Liver (tissue), 7 donors: ENCODE measurements at regions not wholly inside any gene's neighbourhood (a gene's known extent, or its start where the extent isn't known, plus 50 kb on each side); places are given as distances from the start of the nearest gene placed in this dataset.

Source experiments
- DNase-seq: peaks from one replicate; pipeline ENCODE4 v3.0.0-alpha.2; 2017; ENCODE audit warnings: low spot score
- H3K27ac ChIP-seq, 2 donors: one replicate each; pipeline ENCODE4 v1.7.0; 2013; ENCODE audit warnings: inconsistent platforms in 2 of 2, low read length in 2 of 2, control low read depth in 1 of 2, low read depth in 1 of 2, mild to moderate bottlenecking in 1 of 2
- H3K27me3 ChIP-seq, 4 donors: one replicate each; pipeline versions ENCODE4 v1.6.1 to v1.7.0; 2013; ENCODE audit warnings: low read length in 3 of 4, inconsistent platforms in 1 of 4, mild to moderate bottlenecking in 1 of 4, moderate library complexity in 1 of 4; ENCODE audit not compliant: control insufficient read depth in 4 of 4, insufficient read depth in 4 of 4
- H3K36me3 ChIP-seq, 4 donors: one replicate each; pipeline versions ENCODE4 v1.6.1 to v1.7.0; 2013; ENCODE audit warnings: low read length in 3 of 4, mild to moderate bottlenecking in 3 of 4, low read depth in 1 of 4, moderate library complexity in 1 of 4; ENCODE audit not compliant: control insufficient read depth in 4 of 4, insufficient read depth in 3 of 4
- H3K4me1 ChIP-seq, 4 donors: one replicate each; pipeline versions ENCODE4 v1.6.1 to v1.7.0; 2013; ENCODE audit warnings: low read length in 3 of 4, mild to moderate bottlenecking in 3 of 4, moderate library complexity in 1 of 4; ENCODE audit not compliant: control insufficient read depth in 4 of 4, insufficient read depth in 4 of 4
- H3K4me3 ChIP-seq, 3 donors: one replicate each; pipeline versions ENCODE4 v1.6.1 to v1.7.0; 2013; ENCODE audit warnings: low read length in 3 of 3, control low read depth in 1 of 3, low read depth in 1 of 3, mild to moderate bottlenecking in 1 of 3
- H3K9ac ChIP-seq, 2 donors: one replicate each; pipeline ENCODE4 v1.7.0; 2013; ENCODE audit warnings: low read length in 2 of 2, mild to moderate bottlenecking in 2 of 2, moderate library complexity in 2 of 2, control low read depth in 1 of 2, low read depth in 1 of 2
- H3K9me3 ChIP-seq, 4 donors: one replicate each; pipeline versions ENCODE4 v1.6.1 to v1.7.0; 2013; ENCODE audit warnings: low read length in 3 of 4; ENCODE audit not compliant: control insufficient read depth in 4 of 4
- FOXA1 ChIP-seq: IDR thresholded peaks from 2 replicates; pipeline ENCODE4 v1.6.1; 2016; ENCODE audit warnings: antibody characterized with exemption
- FOXA2 ChIP-seq: IDR thresholded peaks from 2 replicates; pipeline ENCODE4 v1.6.1; 2016; ENCODE audit warnings: antibody characterized with exemption
- GABPA ChIP-seq, 2 donors: IDR thresholded peaks in 1 of 2; conservative IDR thresholded peaks in 1 of 2; 2 replicates each; pipeline ENCODE4 v1.6.1; 2016; ENCODE audit warnings: antibody characterized with exemption in 2 of 2, mild to moderate bottlenecking in 1 of 2, moderate library complexity in 1 of 2
- HNF4G ChIP-seq: IDR thresholded peaks from 2 replicates; pipeline ENCODE4 v1.6.1; 2016; ENCODE audit warnings: antibody characterized with exemption
- JUND ChIP-seq, 2 donors: IDR thresholded peaks; 2 replicates each; pipeline ENCODE4 v1.6.1; 2016; ENCODE audit warnings: antibody characterized with exemption in 2 of 2
- NR2F2 ChIP-seq: IDR thresholded peaks from 2 replicates; pipeline ENCODE4 v1.6.1; 2016; ENCODE audit warnings: antibody characterized with exemption
- RAD21 ChIP-seq, 2 donors: IDR thresholded peaks; 2 replicates each; pipeline ENCODE4 v1.6.1; 2016; ENCODE audit warnings: antibody characterized with exemption in 2 of 2, mild to moderate bottlenecking in 2 of 2
- SP1 ChIP-seq: IDR thresholded peaks from 2 replicates; pipeline ENCODE4 v1.6.1; 2018; ENCODE audit warnings: antibody characterized with exemption, mild to moderate bottlenecking
- TAF1 ChIP-seq: conservative IDR thresholded peaks from 2 replicates; pipeline ENCODE4 v1.6.1; 2016; ENCODE audit warnings: antibody characterized with exemption, mild to moderate bottlenecking
- YY1 ChIP-seq: IDR thresholded peaks from 2 replicates; pipeline ENCODE4 v1.6.1; 2016; ENCODE audit warnings: antibody characterized with exemption, mild to moderate bottlenecking
- WGBS: extraction: QIAGEN DNeasy Blood & Tissue Kit; methylation state at CpG from one replicate; pipeline ENCODE4 v1.1.7; 2013; 5-methylcytosine and 5-hydroxymethylcytosine counted together
- TF ChIP-seq, protein P1 (sequence below): IDR thresholded peaks from 2 replicates; pipeline ENCODE4 v1.6.1; 2016; ENCODE audit warnings: antibody characterized with exemption
- TF ChIP-seq, protein P2 (sequence below): IDR thresholded peaks from 2 replicates; pipeline ENCODE4 v1.6.1; 2016; ENCODE audit warnings: antibody characterized with exemption
- TF ChIP-seq, protein P3 (sequence below): IDR thresholded peaks from 2 replicates; pipeline ENCODE4 v1.6.1; 2016; ENCODE audit warnings: antibody characterized with exemption, mild to moderate bottlenecking
- donor health status: healthy.
- donor health status: healthy.
- donor health status: healthy.
- donor health status: healthy.

DNA sequence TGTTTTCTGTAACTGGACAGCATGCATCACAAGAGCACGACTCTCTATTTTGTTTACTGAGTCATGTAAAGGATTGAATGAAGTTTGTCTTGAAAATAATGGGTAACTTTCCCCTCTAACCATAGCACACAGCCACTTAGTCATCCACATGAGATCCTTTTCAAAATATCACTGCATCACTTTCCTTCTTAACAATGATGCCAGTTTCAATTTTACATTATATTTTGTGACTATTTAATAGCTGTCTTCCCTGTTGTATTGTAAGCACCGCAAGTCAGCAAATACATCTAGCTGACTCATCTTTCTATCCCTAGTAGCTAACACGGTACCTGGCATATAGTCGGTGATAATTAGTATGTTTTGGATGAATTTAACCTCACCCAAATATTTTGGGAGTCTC lies 83.3 kb upstream of the PPM1H start:
- 72% methylated on average over 4 of the region's 4 CpGs for WGBS

DNA sequence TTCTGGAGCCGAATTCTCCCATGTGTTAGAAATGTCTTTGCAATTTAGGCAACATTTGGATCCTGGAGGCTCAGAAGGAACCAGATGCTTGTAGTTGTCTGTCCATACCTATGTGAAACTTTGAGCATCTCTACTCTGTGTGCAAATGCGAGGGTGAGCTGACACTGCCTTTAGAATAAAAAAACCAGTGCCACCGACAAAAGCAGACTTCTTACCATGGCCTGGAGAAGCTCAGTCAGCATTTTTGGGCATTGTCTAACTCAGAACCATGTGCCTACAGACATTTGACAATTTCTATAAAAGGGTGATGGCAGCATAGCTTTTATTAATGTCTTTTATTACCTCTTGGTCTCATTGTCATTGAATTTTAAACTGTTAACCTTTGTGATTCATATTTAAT lies 78.4 kb upstream of the PPM1H start:
- H3K9ac ChIP-seq: no peak overlapping the region
- no peak overlapping the region for H3K4me3 ChIP-seq
- no peaks in the 10 kb centered on the region for H3K4me1 ChIP-seq
- TF ChIP-seq FOXA1: no peak
- TF ChIP-seq NR2F2: no peak
- TF ChIP-seq, protein P1, sequence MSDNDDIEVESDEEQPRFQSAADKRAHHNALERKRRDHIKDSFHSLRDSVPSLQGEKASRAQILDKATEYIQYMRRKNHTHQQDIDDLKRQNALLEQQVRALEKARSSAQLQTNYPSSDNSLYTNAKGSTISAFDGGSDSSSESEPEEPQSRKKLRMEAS: no peak
- TF ChIP-seq RAD21 (IDR thresholded peaks at IDR 0.05): no peak
- no peak for TF ChIP-seq TAF1
- TF ChIP-seq, protein P2, sequence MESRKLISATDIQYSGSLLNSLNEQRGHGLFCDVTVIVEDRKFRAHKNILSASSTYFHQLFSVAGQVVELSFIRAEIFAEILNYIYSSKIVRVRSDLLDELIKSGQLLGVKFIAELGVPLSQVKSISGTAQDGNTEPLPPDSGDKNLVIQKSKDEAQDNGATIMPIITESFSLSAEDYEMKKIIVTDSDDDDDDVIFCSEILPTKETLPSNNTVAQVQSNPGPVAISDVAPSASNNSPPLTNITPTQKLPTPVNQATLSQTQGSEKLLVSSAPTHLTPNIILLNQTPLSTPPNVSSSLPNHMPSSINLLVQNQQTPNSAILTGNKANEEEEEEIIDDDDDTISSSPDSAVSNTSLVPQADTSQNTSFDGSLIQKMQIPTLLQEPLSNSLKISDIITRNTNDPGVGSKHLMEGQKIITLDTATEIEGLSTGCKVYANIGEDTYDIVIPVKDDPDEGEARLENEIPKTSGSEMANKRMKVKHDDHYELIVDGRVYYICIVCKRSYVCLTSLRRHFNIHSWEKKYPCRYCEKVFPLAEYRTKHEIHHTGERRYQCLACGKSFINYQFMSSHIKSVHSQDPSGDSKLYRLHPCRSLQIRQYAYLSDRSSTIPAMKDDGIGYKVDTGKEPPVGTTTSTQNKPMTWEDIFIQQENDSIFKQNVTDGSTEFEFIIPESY: no peak
- no peak for TF ChIP-seq HNF4G
- TF ChIP-seq YY1: no peak
- TF ChIP-seq JUND (IDR thresholded peaks at IDR 0.05): no peak
- TF ChIP-seq, protein P3, sequence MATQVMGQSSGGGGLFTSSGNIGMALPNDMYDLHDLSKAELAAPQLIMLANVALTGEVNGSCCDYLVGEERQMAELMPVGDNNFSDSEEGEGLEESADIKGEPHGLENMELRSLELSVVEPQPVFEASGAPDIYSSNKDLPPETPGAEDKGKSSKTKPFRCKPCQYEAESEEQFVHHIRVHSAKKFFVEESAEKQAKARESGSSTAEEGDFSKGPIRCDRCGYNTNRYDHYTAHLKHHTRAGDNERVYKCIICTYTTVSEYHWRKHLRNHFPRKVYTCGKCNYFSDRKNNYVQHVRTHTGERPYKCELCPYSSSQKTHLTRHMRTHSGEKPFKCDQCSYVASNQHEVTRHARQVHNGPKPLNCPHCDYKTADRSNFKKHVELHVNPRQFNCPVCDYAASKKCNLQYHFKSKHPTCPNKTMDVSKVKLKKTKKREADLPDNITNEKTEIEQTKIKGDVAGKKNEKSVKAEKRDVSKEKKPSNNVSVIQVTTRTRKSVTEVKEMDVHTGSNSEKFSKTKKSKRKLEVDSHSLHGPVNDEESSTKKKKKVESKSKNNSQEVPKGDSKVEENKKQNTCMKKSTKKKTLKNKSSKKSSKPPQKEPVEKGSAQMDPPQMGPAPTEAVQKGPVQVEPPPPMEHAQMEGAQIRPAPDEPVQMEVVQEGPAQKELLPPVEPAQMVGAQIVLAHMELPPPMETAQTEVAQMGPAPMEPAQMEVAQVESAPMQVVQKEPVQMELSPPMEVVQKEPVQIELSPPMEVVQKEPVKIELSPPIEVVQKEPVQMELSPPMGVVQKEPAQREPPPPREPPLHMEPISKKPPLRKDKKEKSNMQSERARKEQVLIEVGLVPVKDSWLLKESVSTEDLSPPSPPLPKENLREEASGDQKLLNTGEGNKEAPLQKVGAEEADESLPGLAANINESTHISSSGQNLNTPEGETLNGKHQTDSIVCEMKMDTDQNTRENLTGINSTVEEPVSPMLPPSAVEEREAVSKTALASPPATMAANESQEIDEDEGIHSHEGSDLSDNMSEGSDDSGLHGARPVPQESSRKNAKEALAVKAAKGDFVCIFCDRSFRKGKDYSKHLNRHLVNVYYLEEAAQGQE: no peak
- no peak for TF ChIP-seq FOXA2
- TF ChIP-seq SP1: no peak
- no peaks in the 10 kb centered on the region for H3K9me3 ChIP-seq
- H3K27ac ChIP-seq: no peak overlapping the region
- H3K36me3 ChIP-seq: no peaks in the 10 kb centered on the region
- no peak for DNase-seq
- peaks cover 0 to 2% (median 0%) of the 10 kb centered on the region in 4 donors for H3K27me3 ChIP-seq
- 88% methylated on average over 3 of the region's 3 CpGs for WGBS

More for the DNA sequence above, 83.3 kb upstream of the PPM1H start:
- no peak overlapping the region for H3K4me3 ChIP-seq
- H3K9ac ChIP-seq: no peak overlapping the region
- DNase-seq: no peak
- H3K36me3 ChIP-seq: no peaks in the 10 kb centered on the region
- H3K4me1 ChIP-seq: peaks cover 0 to 2% (median 0%) of the 10 kb centered on the region in 4 donors
- no peaks in the 10 kb centered on the region for H3K27me3 ChIP-seq
- no peaks in the 10 kb centered on the region for H3K9me3 ChIP-seq
- H3K27ac ChIP-seq: no peak overlapping the region
- TF ChIP-seq, protein P2: no peak
- no peak for TF ChIP-seq GABPA (IDR thresholded peaks at IDR 0.05 in 1 of 2, conservative IDR thresholded peaks at IDR 0.05 in 1 of 2)
